SK-N-SH treated with all-trans-retinoic acid at 6 μM for 48 hours (cell line): ENCODE measurements at regions not wholly inside any gene's neighbourhood (a gene's known extent, or its start where the extent isn't known, plus 50 kb on each side); places are given as distances from the start of the nearest gene placed in this dataset.

Source experiments
- ARNTL ChIP-seq: fragments of 450-650 bp; formaldehyde crosslinking; IDR thresholded peaks from 2 replicates; pipeline ENCODE4 v1.5.0; 2020; ENCODE audit warnings: low read depth, mild to moderate bottlenecking, moderate library complexity, borderline replicate concordance
- BACH2 ChIP-seq: fragments of 250-450 bp; sonication (Bioruptor Pico); IDR thresholded peaks from 2 replicates; pipeline ENCODE4 v1.9.0; 2021; ENCODE audit warnings: mild to moderate bottlenecking, borderline replicate concordance
- ESRRG ChIP-seq: fragments of 250-450 bp; sonication (Bioruptor Pico); IDR thresholded peaks from 2 replicates; pipeline ENCODE4 v1.6.1; 2021; ENCODE audit warnings: mild to moderate bottlenecking
- PATZ1 ChIP-seq: fragments of 250-450 bp; sonication (Bioruptor Pico); IDR thresholded peaks from 2 replicates; pipeline ENCODE4 v1.8.0; 2020; ENCODE audit warnings: mild to moderate bottlenecking, moderate library complexity, borderline replicate concordance
- PPARA ChIP-seq: fragments of 250-450 bp; sonication (Bioruptor Pico); IDR thresholded peaks from 2 replicates; pipeline ENCODE4 v1.5.0; 2020; ENCODE audit warnings: mild to moderate bottlenecking, borderline replicate concordance
- ZFP3 ChIP-seq: fragments of 250-450 bp; sonication (Bioruptor Pico); IDR thresholded peaks from 2 replicates; pipeline ENCODE4 v1.5.0; 2020; ENCODE audit warnings: mild to moderate bottlenecking, moderate library complexity
- ZNF565 ChIP-seq: fragments of 450-650 bp; formaldehyde crosslinking; conservative IDR thresholded peaks from 2 replicates; pipeline ENCODE4 v1.5.0; 2020; ENCODE audit warnings: low read depth, mild to moderate bottlenecking, moderate library complexity

DNA sequence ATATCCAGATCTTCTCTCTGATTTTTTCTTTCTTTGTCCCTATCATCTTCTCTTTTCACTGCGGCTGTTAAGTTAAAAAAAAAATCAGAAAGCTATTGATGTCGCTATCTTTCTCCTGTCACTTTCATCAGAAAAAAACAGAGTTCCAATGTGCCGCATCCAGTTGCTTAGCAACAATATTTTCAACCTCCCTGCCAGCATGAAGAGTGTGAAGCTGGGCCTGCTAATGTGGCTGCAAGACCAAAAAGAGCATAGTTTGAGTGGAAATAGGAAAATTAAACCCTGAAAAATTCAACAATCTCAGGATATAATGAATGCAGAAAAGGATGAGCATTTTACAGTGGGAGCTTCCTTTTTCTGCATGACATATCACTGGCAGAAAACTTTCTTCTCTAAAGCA lies 1025.4 kb upstream of the LRFN5 start:
- TF ChIP-seq PATZ1 (CRISPR knock-in tag): no peak
- no peak for TF ChIP-seq ESRRG (CRISPR knock-in tag)
- TF ChIP-seq BACH2 (CRISPR knock-in tag): no peak
- no peak for TF ChIP-seq PPARA
- TF ChIP-seq ZFP3 (CRISPR knock-in tag): no peak
- TF ChIP-seq ARNTL: no peak
- TF ChIP-seq ZNF565 (CRISPR knock-in tag): no peak
